K562 (cell line): ENCODE measurements at regions not wholly inside any gene's neighbourhood (a gene's known extent, or its start where the extent isn't known, plus 50 kb on each side); places are given as distances from the start of the nearest gene placed in this dataset.

Source experiments
- ATAC-seq: fragments of 200-7000 bp; cut with Tn5 transposase; 3 replicates; pipeline ENCODE4 v1.9.1; 2020; ENCODE audit warnings: moderate library complexity
- BruUV-seq: library from RNA; stranded (reverse); fragments of 400-500 nt; replicated peaks from 2 replicates; lab custom pipeline; 2021; lab: Mats Ljungman, UMichigan
- CTCF ChIA-PET: fragments of 300-600 bp; formaldehyde crosslinking; extraction: SDS; loops from one replicate; lab custom pipeline; 2021; ENCODE audit warnings: low intra/inter-chr PET ratio; lab: Yijun Ruan, JAX
- POLR2A ChIA-PET: fragments of 300-600, 350-650 bp; sonication (Branson Sonifier 250); formaldehyde crosslinking; extraction: SDS; loops from one replicate; lab custom pipeline; 2021; ENCODE audit warnings: antibody characterized with exemption, inconsistent platforms; lab: Yijun Ruan, JAX
- DNase-seq, 4 experiments: peaks; one replicate each; pipeline versions ENCODE4 v3.0.0 to v3.0.0-alpha.2; 2011 to 2018; ENCODE audit warnings: low spot score in 3 of 4, mixed read lengths in 3 of 4; ENCODE audit errors: extremely low read depth in 1 of 4
- FAIRE-seq: peaks from 2 replicates; lab custom pipeline; 2011; peaks lifted over from hg19 to GRCh38; lab: Jason Lieb, UNC
- H2AFZ ChIP-seq: 2 replicates; pipeline ENCODE4 v1.6.0; 2011; ENCODE audit warnings: low read depth, low read length, control low read depth, inconsistent platforms
- H3K27ac ChIP-seq: fragments of 200-600 bp; 3 replicates; pipeline ENCODE4 v1.8.0; 2011; ENCODE audit warnings: low read depth, mild to moderate bottlenecking, control low read depth, inconsistent platforms, low read length, moderate library complexity, mixed read lengths; ENCODE audit errors: extremely low read depth
- H3K27me3 ChIP-seq, 2 experiments: fragments of 300-600 bp in 1 of 2; 2 replicates in 1 of 2; 3 replicates in 1 of 2; pipeline versions ENCODE4 v1.6.0 to v1.8.0; 2011; ENCODE audit warnings: inconsistent platforms in 2 of 2, low read length in 2 of 2, mild to moderate bottlenecking in 1 of 2, mixed read lengths in 1 of 2, moderate library complexity in 1 of 2; ENCODE audit not compliant: control insufficient read depth in 2 of 2, insufficient read depth in 2 of 2
- H3K36me3 ChIP-seq: fragments of 300-600 bp; 3 replicates; pipeline ENCODE4 v1.8.0; 2011; ENCODE audit warnings: mild to moderate bottlenecking, low read length, inconsistent platforms; ENCODE audit not compliant: control insufficient read depth, insufficient read depth
- H3K4me1 ChIP-seq, 2 experiments: fragments of 200-600 bp in 1 of 2; replicated peaks in 1 of 2; 2 replicates in 1 of 2; 3 replicates in 1 of 2; pipeline versions ENCODE4 v1.5.1 to v1.8.0; 2011; ENCODE audit warnings: inconsistent platforms in 2 of 2, low read length in 2 of 2, mild to moderate bottlenecking in 1 of 2, mixed read lengths in 1 of 2, moderate library complexity in 1 of 2; ENCODE audit not compliant: control insufficient read depth in 2 of 2, insufficient read depth in 2 of 2
- H3K4me2 ChIP-seq: 2 replicates; pipeline ENCODE4 v1.6.1; 2011; ENCODE audit warnings: low read length, control low read depth, inconsistent platforms, mixed read lengths; ENCODE audit not compliant: insufficient read depth
- H3K4me3 ChIP-seq: fragments of 200-600 bp; sonication (generic), shearing (Covaris generic); 2 replicates; pipeline ENCODE4 v1.5.1; 2016; ENCODE audit warnings: control low read depth, inconsistent platforms
- H3K79me2 ChIP-seq: fragments of 200-600 bp; 3 replicates; pipeline ENCODE4 v1.8.0; 2011; ENCODE audit warnings: low read length, inconsistent platforms; ENCODE audit not compliant: control insufficient read depth, insufficient read depth
- H3K9ac ChIP-seq, 2 experiments: 2 replicates each; pipeline versions ENCODE4 v1.6.0 to v1.6.1; 2011; ENCODE audit warnings: low read depth in 2 of 2, low read length in 2 of 2, control low read depth in 1 of 2, inconsistent platforms in 1 of 2, mild to moderate bottlenecking in 1 of 2, mixed read lengths in 1 of 2; ENCODE audit not compliant: insufficient read depth in 1 of 2
- H3K9me1 ChIP-seq: one replicate; pipeline ENCODE4 v1.6.0; 2011; ENCODE audit warnings: inconsistent platforms, mild to moderate bottlenecking, low read length, moderate library complexity; ENCODE audit not compliant: control insufficient read depth, insufficient read depth
- H3K9me3 ChIP-seq: replicated peaks from 2 replicates; pipeline ENCODE4 v1.5.1; 2011; ENCODE audit warnings: low read depth, low read length, inconsistent platforms; ENCODE audit not compliant: control insufficient read depth, insufficient read depth
- H4K20me1 ChIP-seq: replicated peaks from 2 replicates; pipeline ENCODE4 v1.6.1; 2011; ENCODE audit warnings: low read length, inconsistent platforms, mixed read lengths; ENCODE audit not compliant: control insufficient read depth, insufficient read depth
- BRD9 ChIP-seq: fragments of 450-650 bp; IDR thresholded peaks from 2 replicates; pipeline ENCODE4 v1.6.1; 2018; ENCODE audit warnings: low read depth; ENCODE audit not compliant: partially characterized antibody
- EWSR1 ChIP-seq: fragments of 450-650 bp; IDR thresholded peaks from 2 replicates; pipeline ENCODE4 v1.6.1; 2018; ENCODE audit warnings: borderline replicate concordance, mild to moderate bottlenecking, low read depth, moderate library complexity; ENCODE audit not compliant: partially characterized antibody
- RBFOX2 ChIP-seq: fragments of 200-400 bp; formaldehyde crosslinking; IDR thresholded peaks from 2 replicates; pipeline ENCODE4 v1.6.1; 2017; ENCODE audit warnings: low read depth, mild to moderate bottlenecking, low read length, moderate library complexity
- RCOR1 ChIP-seq, 2 experiments: IDR thresholded peaks; 2 replicates each; pipeline ENCODE4 v1.6.1; 2012; ENCODE audit warnings: low read depth in 2 of 2, low read length in 2 of 2, borderline replicate concordance in 1 of 2, improper control_type of control experiment in 1 of 2
- RUNX1 ChIP-seq: sonication (generic); IDR thresholded peaks from 2 replicates; pipeline ENCODE4 v1.6.1; 2016; ENCODE audit warnings: antibody characterized with exemption, low read depth
- TAF15 ChIP-seq: fragments of 200-400 bp; formaldehyde crosslinking; IDR thresholded peaks from 2 replicates; pipeline ENCODE4 v1.6.1; 2017; ENCODE audit warnings: mild to moderate bottlenecking, low read depth, low read length, moderate library complexity
- ZNF384 ChIP-seq: IDR thresholded peaks from 2 replicates; pipeline ENCODE4 v1.6.1; 2012; ENCODE audit warnings: low read depth, low read length, improper control_type of control experiment
- ZNF766 ChIP-seq: fragments of 200-800 bp; sonication (Bioruptor generic); conservative IDR thresholded peaks from 2 replicates; pipeline ENCODE4 v1.6.1; 2016; ENCODE audit warnings: missing genetic modification characterization, missing compliant biosample characterization
- WGBS: fragments of 100-300 bp; shearing (Covaris generic); methylation state at CpG from one replicate; pipeline ENCODE4 v1.1.6; 2016; ENCODE audit warnings: low coverage, mixed read lengths; ENCODE audit not compliant: insufficient coverage; ENCODE audit errors: missing lambda C conversion rate; 5-methylcytosine and 5-hydroxymethylcytosine counted together
- in situ Hi-C: fragments of 300-500 bp; cut with MboI; formaldehyde crosslinking; loops from 4 replicates; pipeline ENCODE4 v1.15.0; 2018; ENCODE audit warnings: inconsistent platforms, mixed read lengths
- intact Hi-C: fragments of 100-400 bp; cut with micrococcal nuclease; formaldehyde crosslinking; loops from 2 replicates; pipeline ENCODE4 v1.14.2; 2022
- TF ChIP-seq, protein P1 (sequence below): fragments of 450-650 bp; formaldehyde crosslinking; IDR thresholded peaks from 2 replicates; pipeline ENCODE4 v1.4.0; 2020; ENCODE audit warnings: mild to moderate bottlenecking, mixed read lengths
- TF ChIP-seq, protein P2 (sequence below): fragments of 450-650 bp; formaldehyde crosslinking; IDR thresholded peaks from 2 replicates; pipeline ENCODE4 v1.4.0; 2020; ENCODE audit warnings: mild to moderate bottlenecking
- TF ChIP-seq, protein P3 (sequence below): IDR thresholded peaks from 2 replicates; pipeline ENCODE4 v1.6.1; 2014; ENCODE audit warnings: antibody characterized with exemption
- TF ChIP-seq, protein P4 (sequence below): fragments of 450-650 bp; IDR thresholded peaks from 2 replicates; pipeline ENCODE4 v1.6.1; 2017; ENCODE audit warnings: antibody characterized with exemption, mild to moderate bottlenecking

DNA sequence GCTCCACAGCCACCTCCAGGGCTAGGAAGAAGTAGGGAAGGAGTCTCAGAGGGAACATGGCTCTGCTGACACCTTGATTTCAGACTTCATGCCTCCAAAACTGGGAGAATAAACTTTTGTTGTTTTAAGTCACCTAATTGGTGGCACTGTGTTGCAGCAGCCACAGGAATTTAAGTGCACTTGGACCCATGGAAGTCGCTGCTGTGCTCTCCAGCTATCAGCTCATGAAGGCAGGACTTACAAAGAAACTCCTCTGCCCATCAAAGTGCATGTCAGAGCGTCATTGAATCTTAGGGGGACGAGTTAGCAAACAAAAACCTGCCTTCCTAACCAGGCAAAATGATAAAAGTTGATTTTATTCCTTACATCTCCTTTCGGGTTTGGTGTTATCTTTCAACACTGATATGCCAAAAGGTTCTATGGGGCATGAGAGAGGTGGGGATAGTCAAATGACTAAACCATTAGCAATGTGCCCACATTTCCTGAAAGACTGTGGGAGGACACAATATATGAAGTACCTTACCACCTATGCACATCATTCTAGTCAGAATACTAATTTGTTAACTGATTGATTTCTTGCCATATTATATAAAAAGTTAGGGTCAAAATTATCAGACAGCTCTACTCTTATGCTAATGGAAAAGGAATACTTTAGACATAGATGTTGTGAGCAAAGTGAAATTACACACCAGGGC lies 235.8 kb upstream of the TNP1 start:
- no peak overlapping the region for H3K9ac ChIP-seq
- H4K20me1 ChIP-seq, result no peaks in the 10 kb centered on the region
- no peak overlapping the region for H3K4me2 ChIP-seq
- FAIRE-seq (no peak), ATAC-seq (no peak), DNase-seq (no peak)
- H3K27me3 ChIP-seq, result no peaks in the 10 kb centered on the region
- H3K27ac ChIP-seq, result no peak overlapping the region
- in situ Hi-C loops, result no loop called here
- peaks cover 23 to 44% of the 10 kb centered on the region in 2 experiments for H3K4me1 ChIP-seq
- intact Hi-C loops, result no loop called here
- H3K9me3 ChIP-seq, result no peaks in the 10 kb centered on the region
- ChIA-PET CTCF (no interaction called here), POLR2A (no interaction called here)
- no TSS peak for BruUV-seq
- H3K36me3 ChIP-seq, result no peaks in the 10 kb centered on the region
- H2AFZ ChIP-seq, result no peak overlapping the region
- WGBS, result 27% methylated on average over 4 of the region's 4 CpGs
- H3K9me1 ChIP-seq, result no peaks in the 10 kb centered on the region
- H3K4me3 ChIP-seq, result no peak overlapping the region
- H3K79me2 ChIP-seq, result no peaks in the 10 kb centered on the region
- no peak for TF ChIP-seq RUNX1
- no peak for TF ChIP-seq TAF15
- TF ChIP-seq, protein P1, sequence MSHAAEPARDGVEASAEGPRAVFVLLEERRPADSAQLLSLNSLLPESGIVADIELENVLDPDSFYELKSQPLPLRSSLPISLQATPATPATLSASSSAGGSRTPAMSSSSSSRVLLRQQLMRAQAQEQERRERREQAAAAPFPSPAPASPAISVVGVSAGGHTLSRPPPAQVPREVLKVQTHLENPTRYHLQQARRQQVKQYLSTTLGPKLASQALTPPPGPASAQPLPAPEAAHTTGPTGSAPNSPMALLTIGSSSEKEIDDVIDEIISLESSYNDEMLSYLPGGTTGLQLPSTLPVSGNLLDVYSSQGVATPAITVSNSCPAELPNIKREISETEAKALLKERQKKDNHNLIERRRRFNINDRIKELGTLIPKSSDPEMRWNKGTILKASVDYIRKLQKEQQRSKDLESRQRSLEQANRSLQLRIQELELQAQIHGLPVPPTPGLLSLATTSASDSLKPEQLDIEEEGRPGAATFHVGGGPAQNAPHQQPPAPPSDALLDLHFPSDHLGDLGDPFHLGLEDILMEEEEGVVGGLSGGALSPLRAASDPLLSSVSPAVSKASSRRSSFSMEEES (CRISPR knock-in tag), result no peak
- TF ChIP-seq ZNF766 (CRISPR knock-in tag), result no peak
- TF ChIP-seq, protein P2, sequence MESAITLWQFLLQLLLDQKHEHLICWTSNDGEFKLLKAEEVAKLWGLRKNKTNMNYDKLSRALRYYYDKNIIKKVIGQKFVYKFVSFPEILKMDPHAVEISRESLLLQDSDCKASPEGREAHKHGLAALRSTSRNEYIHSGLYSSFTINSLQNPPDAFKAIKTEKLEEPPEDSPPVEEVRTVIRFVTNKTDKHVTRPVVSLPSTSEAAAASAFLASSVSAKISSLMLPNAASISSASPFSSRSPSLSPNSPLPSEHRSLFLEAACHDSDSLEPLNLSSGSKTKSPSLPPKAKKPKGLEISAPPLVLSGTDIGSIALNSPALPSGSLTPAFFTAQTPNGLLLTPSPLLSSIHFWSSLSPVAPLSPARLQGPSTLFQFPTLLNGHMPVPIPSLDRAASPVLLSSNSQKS (CRISPR knock-in tag), result no peak
- TF ChIP-seq, protein P3, sequence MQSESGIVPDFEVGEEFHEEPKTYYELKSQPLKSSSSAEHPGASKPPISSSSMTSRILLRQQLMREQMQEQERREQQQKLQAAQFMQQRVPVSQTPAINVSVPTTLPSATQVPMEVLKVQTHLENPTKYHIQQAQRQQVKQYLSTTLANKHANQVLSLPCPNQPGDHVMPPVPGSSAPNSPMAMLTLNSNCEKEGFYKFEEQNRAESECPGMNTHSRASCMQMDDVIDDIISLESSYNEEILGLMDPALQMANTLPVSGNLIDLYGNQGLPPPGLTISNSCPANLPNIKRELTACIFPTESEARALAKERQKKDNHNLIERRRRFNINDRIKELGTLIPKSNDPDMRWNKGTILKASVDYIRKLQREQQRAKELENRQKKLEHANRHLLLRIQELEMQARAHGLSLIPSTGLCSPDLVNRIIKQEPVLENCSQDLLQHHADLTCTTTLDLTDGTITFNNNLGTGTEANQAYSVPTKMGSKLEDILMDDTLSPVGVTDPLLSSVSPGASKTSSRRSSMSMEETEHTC, result no peak
- no peak for TF ChIP-seq RBFOX2
- TF ChIP-seq ZNF384, result no peak
- no peak for TF ChIP-seq EWSR1
- no peak for TF ChIP-seq BRD9
- TF ChIP-seq RCOR1 (IDR thresholded peaks at IDR 0.05; ENCODE audit: borderline replicate concordance in 1 of 2, low read depth in 2 of 2, low read length in 2 of 2), result no peak
- TF ChIP-seq, protein P4, sequence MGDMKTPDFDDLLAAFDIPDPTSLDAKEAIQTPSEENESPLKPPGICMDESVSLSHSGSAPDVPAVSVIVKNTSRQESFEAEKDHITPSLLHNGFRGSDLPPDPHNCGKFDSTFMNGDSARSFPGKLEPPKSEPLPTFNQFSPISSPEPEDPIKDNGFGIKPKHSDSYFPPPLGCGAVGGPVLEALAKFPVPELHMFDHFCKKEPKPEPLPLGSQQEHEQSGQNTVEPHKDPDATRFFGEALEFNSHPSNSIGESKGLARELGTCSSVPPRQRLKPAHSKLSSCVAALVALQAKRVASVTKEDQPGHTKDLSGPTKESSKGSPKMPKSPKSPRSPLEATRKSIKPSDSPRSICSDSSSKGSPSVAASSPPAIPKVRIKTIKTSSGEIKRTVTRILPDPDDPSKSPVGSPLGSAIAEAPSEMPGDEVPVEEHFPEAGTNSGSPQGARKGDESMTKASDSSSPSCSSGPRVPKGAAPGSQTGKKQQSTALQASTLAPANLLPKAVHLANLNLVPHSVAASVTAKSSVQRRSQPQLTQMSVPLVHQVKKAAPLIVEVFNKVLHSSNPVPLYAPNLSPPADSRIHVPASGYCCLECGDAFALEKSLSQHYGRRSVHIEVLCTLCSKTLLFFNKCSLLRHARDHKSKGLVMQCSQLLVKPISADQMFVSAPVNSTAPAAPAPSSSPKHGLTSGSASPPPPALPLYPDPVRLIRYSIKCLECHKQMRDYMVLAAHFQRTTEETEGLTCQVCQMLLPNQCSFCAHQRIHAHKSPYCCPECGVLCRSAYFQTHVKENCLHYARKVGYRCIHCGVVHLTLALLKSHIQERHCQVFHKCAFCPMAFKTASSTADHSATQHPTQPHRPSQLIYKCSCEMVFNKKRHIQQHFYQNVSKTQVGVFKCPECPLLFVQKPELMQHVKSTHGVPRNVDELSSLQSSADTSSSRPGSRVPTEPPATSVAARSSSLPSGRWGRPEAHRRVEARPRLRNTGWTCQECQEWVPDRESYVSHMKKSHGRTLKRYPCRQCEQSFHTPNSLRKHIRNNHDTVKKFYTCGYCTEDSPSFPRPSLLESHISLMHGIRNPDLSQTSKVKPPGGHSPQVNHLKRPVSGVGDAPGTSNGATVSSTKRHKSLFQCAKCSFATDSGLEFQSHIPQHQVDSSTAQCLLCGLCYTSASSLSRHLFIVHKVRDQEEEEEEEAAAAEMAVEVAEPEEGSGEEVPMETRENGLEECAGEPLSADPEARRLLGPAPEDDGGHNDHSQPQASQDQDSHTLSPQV, result no peak
